GM12878 (cell line): ENCODE measurements at regions not wholly inside any gene's neighbourhood (a gene's known extent, or its start where the extent isn't known, plus 50 kb on each side); places are given as distances from the start of the nearest gene placed in this dataset.

ENCODE experiments used
- ATAC-seq: fragments of 200-7000 bp; cut with Tn5 transposase; 3 replicates; pipeline ENCODE4 v1.9.1; 2020; ENCODE audit warnings: mild to moderate bottlenecking, moderate library complexity
- BruUV-seq: library from RNA; stranded (reverse); fragments of 400-500 nt; replicated peaks from 2 replicates; lab custom pipeline; 2021; lab: Mats Ljungman, UMichigan
- CTCF ChIA-PET: fragments of 300-600 bp; sonication (Branson Sonifier 250); formaldehyde crosslinking; extraction: SDS; loops from one replicate; lab custom pipeline; 2021; ENCODE audit warnings: inconsistent platforms; lab: Yijun Ruan, JAX
- POLR2A ChIA-PET: fragments of 350-600 bp; formaldehyde crosslinking; extraction: SDS; loops from one replicate; lab custom pipeline; 2021; ENCODE audit warnings: inconsistent platforms; lab: Charles Lee
- RAD21 ChIA-PET: fragments of 300-600 bp; sonication (Branson Sonifier 250); formaldehyde crosslinking; loops from one replicate; lab custom pipeline; 2023; ENCODE audit warnings: antibody characterized with exemption; ENCODE audit not compliant: unreplicated experiment; lab: Charles Lee
- SMC1A ChIA-PET: fragments of 300-600 bp; sonication (Branson Sonifier 250); formaldehyde crosslinking; loops from one replicate; lab custom pipeline; 2023; ENCODE audit not compliant: unreplicated experiment, uncharacterized antibody; lab: Charles Lee
- DNase-seq: peaks from one replicate; pipeline ENCODE4 v3.0.0-alpha.2; 2011; ENCODE audit warnings: low read depth, low spot score
- FAIRE-seq: peaks from 3 replicates; lab custom pipeline; 2011; peaks lifted over from hg19 to GRCh38; lab: Jason Lieb, UNC
- H2AFZ ChIP-seq: 2 replicates; pipeline ENCODE4 v1.6.0; 2011; ENCODE audit warnings: low read depth, low read length, control low read depth; ENCODE audit not compliant: control insufficient read depth
- H3K27ac ChIP-seq: 2 replicates; pipeline ENCODE4 v1.5.1; 2011; ENCODE audit warnings: control low read depth; ENCODE audit not compliant: control insufficient read depth, insufficient read depth
- H3K27me3 ChIP-seq, 2 experiments: replicated peaks in 1 of 2; 2 replicates each; pipeline versions ENCODE4 v1.6.0 to v1.6.1; 2011; ENCODE audit warnings: low read length in 1 of 2; ENCODE audit not compliant: control insufficient read depth in 2 of 2, insufficient read depth in 2 of 2
- H3K36me3 ChIP-seq, 2 experiments: 2 replicates each; pipeline ENCODE4 v1.5.1; 2011; ENCODE audit warnings: low read length in 1 of 2; ENCODE audit not compliant: control insufficient read depth in 2 of 2, insufficient read depth in 2 of 2
- H3K4me1 ChIP-seq: 2 replicates; pipeline ENCODE4 v1.6.1; 2011; ENCODE audit warnings: mild to moderate bottlenecking, low read length, moderate library complexity, mixed read lengths; ENCODE audit not compliant: control insufficient read depth, insufficient read depth
- H3K4me2 ChIP-seq: 2 replicates; pipeline ENCODE4 v1.6.0; 2011; ENCODE audit warnings: control low read depth; ENCODE audit not compliant: control insufficient read depth, insufficient read depth
- H3K4me3 ChIP-seq: fragments of 200-600 bp; sonication (generic); 2 replicates; pipeline ENCODE4 v1.5.1; 2016
- H3K79me2 ChIP-seq: 2 replicates; pipeline ENCODE4 v1.6.0; 2011; ENCODE audit warnings: low read length; ENCODE audit not compliant: control insufficient read depth, insufficient read depth
- H3K9ac ChIP-seq: 2 replicates; pipeline ENCODE4 v1.8.0; 2011; ENCODE audit warnings: low read length, control low read depth, mixed read lengths; ENCODE audit not compliant: control insufficient read depth, insufficient read depth
- H3K9me3 ChIP-seq: replicated peaks from 3 replicates; pipeline ENCODE4 v1.5.1; 2011; ENCODE audit warnings: mild to moderate bottlenecking, low read length; ENCODE audit not compliant: control insufficient read depth, insufficient read depth
- H4K20me1 ChIP-seq: 2 replicates; pipeline ENCODE4 v1.6.0; 2011; ENCODE audit not compliant: control insufficient read depth, insufficient read depth
- BCL11A ChIP-seq: IDR thresholded peaks from 2 replicates; pipeline ENCODE4 v1.6.1; 2011; ENCODE audit warnings: low read depth, low read length
- BRCA1 ChIP-seq: IDR thresholded peaks from 2 replicates; pipeline ENCODE4 v1.6.1; 2011; ENCODE audit warnings: low read depth, low read length, improper control_type of control experiment
- CBX3 ChIP-seq: fragments of 200-600 bp; sonication (generic); IDR thresholded peaks from 2 replicates; pipeline ENCODE4 v1.6.1; 2016; ENCODE audit warnings: low read depth, borderline replicate concordance
- CHD1 ChIP-seq: IDR thresholded peaks from 2 replicates; pipeline ENCODE4 v1.6.1; 2012; ENCODE audit warnings: low read depth, low read length, improper control_type of control experiment
- EP300 ChIP-seq, 2 experiments: fragments of 150-350 bp in 1 of 2; IDR thresholded peaks; 2 replicates each; pipeline ENCODE4 v1.6.1; 2011 to 2012; ENCODE audit warnings: low read depth in 2 of 2, low read length in 2 of 2, borderline replicate concordance in 1 of 2, improper control_type of control experiment in 1 of 2, inconsistent platforms in 1 of 2; ENCODE audit not compliant: control insufficient read depth in 1 of 2
- EZH2 ChIP-seq: IDR thresholded peaks from 2 replicates; pipeline ENCODE4 v1.6.1; 2012; ENCODE audit warnings: low read depth, mild to moderate bottlenecking, control low read depth, inconsistent platforms, low read length, borderline replicate concordance; ENCODE audit not compliant: control insufficient read depth
- FOXM1 ChIP-seq: IDR thresholded peaks from 2 replicates; pipeline ENCODE4 v1.6.1; 2012; ENCODE audit warnings: low read depth, mild to moderate bottlenecking, inconsistent platforms, low read length, moderate library complexity
- MEF2A ChIP-seq: IDR thresholded peaks from 2 replicates; pipeline ENCODE4 v1.6.1; 2011; ENCODE audit warnings: low read depth, mild to moderate bottlenecking, low read length, moderate library complexity; ENCODE audit not compliant: insufficient read depth
- NFIC ChIP-seq: IDR thresholded peaks from 2 replicates; pipeline ENCODE4 v1.6.1; 2012; ENCODE audit warnings: low read depth, mild to moderate bottlenecking, inconsistent platforms, low read length, moderate library complexity
- NR2C1 ChIP-seq: fragments of 450-650 bp; IDR thresholded peaks from 2 replicates; pipeline ENCODE4 v1.6.1; 2017; ENCODE audit warnings: antibody characterized with exemption, mild to moderate bottlenecking, moderate library complexity
- PAX8 ChIP-seq: fragments of 450-650 bp; IDR thresholded peaks from 2 replicates; pipeline ENCODE4 v1.6.1; 2017; ENCODE audit warnings: mild to moderate bottlenecking, moderate library complexity
- PML ChIP-seq: IDR thresholded peaks from 2 replicates; pipeline ENCODE4 v1.6.1; 2012; ENCODE audit warnings: low read length, inconsistent platforms
- RCOR1 ChIP-seq: conservative IDR thresholded peaks from 2 replicates; pipeline ENCODE4 v1.6.1; 2012; ENCODE audit warnings: low read depth, low read length, improper control_type of control experiment
- SMARCA5 ChIP-seq: fragments of 450-650 bp; IDR thresholded peaks from 2 replicates; pipeline ENCODE4 v1.6.1; 2017; ENCODE audit warnings: mild to moderate bottlenecking
- SMC3 ChIP-seq: IDR thresholded peaks from 2 replicates; pipeline ENCODE4 v1.6.1; 2011; ENCODE audit warnings: low read length, improper control_type of control experiment, borderline replicate concordance
- TCF12 ChIP-seq: IDR thresholded peaks from 2 replicates; pipeline ENCODE4 v1.6.1; 2011; ENCODE audit warnings: low read depth, mild to moderate bottlenecking, low read length
- WGBS: methylation state at CpG from one replicate; pipeline ENCODE4 v1.1.6; 2016; ENCODE audit warnings: low lambda C conversion rate; ENCODE audit not compliant: insufficient replicate concordance, insufficient coverage; ENCODE audit errors: missing lambda C conversion rate; 5-methylcytosine and 5-hydroxymethylcytosine counted together
- in situ Hi-C: fragments of 300-500 bp; cut with MboI; formaldehyde crosslinking; loops from 9 replicates; pipeline ENCODE4 v1.14.3; 2018; ENCODE audit warnings: mixed read lengths
- intact Hi-C: fragments of 100-400 bp; cut with micrococcal nuclease; formaldehyde crosslinking; loops from one replicate; pipeline ENCODE4 v1.14.2; 2022; ENCODE audit not compliant: unreplicated experiment
- TF ChIP-seq, protein P1 (sequence below): IDR thresholded peaks from 2 replicates; pipeline ENCODE4 v1.6.1; 2011; ENCODE audit warnings: borderline replicate concordance, low read depth, mild to moderate bottlenecking, moderate library complexity, low read length; ENCODE audit not compliant: insufficient read depth, poor library complexity, severe bottlenecking
- TF ChIP-seq, protein P2 (sequence below): IDR thresholded peaks from 2 replicates; pipeline ENCODE4 v1.6.1; 2011; ENCODE audit warnings: low read depth, low read length, improper control_type of control experiment, borderline replicate concordance

DNA sequence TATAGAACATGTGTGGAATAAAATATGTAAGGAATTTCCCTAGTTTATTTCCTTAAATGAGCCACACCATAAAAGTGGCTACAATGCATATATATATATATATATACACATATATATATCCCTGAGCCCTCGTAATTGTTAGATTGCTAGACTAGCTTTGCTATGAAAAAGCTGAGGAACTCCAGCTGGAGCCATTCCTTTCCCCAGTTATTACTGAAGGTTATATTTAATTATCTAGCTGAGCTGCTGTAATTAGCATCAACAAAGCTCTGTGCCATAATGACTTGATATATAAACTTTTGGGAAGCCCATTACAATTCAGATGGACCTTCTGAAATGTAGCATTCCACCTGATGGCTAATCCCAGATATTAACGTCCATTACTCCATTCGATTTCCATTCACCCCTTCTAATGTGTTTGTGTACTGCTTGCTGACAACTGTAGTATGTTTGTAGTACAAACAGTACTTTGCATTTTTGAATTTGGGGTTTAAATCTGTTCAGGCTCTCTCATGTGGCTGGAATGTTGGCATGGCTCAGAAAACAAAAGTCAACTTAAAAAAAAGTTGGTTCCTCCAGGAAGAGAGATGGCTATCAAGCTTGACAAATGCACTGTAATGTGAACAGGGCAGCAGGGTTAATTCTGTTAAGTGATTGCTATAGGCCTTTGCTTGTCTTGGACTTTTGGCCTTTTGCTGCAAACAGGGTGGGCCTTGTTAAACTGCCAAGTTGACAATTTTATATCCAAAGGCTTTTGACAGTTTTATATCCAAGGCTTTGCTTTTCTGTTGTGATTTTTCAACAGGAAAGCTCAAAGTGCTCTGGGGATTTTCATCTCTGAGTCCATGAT, 170.0 kb downstream of the LTN1 start:
- BruUV-seq: no TSS peak
- no peaks in the 10 kb centered on the region for H3K27me3 ChIP-seq
- H4K20me1 ChIP-seq: no peaks in the 10 kb centered on the region
- RAD21 ChIA-PET: no interaction called here
- in situ Hi-C loops: no loop called here
- H3K4me1 ChIP-seq: no peaks in the 10 kb centered on the region
- H3K36me3 ChIP-seq: no peaks in the 10 kb centered on the region
- WGBS: 35% methylated on average over 3 of the region's 3 CpGs
- no peaks in the 10 kb centered on the region for H3K79me2 ChIP-seq
- no peak for TF ChIP-seq EZH2
- no peak for TF ChIP-seq CBX3
- TF ChIP-seq, protein P1, sequence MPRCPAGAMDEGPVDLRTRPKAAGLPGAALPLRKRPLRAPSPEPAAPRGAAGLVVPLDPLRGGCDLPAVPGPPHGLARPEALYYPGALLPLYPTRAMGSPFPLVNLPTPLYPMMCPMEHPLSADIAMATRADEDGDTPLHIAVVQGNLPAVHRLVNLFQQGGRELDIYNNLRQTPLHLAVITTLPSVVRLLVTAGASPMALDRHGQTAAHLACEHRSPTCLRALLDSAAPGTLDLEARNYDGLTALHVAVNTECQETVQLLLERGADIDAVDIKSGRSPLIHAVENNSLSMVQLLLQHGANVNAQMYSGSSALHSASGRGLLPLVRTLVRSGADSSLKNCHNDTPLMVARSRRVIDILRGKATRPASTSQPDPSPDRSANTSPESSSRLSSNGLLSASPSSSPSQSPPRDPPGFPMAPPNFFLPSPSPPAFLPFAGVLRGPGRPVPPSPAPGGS: no peak
- no peak for TF ChIP-seq NR2C1
- TF ChIP-seq, protein P2, sequence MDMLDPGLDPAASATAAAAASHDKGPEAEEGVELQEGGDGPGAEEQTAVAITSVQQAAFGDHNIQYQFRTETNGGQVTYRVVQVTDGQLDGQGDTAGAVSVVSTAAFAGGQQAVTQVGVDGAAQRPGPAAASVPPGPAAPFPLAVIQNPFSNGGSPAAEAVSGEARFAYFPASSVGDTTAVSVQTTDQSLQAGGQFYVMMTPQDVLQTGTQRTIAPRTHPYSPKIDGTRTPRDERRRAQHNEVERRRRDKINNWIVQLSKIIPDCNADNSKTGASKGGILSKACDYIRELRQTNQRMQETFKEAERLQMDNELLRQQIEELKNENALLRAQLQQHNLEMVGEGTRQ: no peak
- no peak for TF ChIP-seq FOXM1
- TF ChIP-seq NFIC: no peak
- no peak for TF ChIP-seq BRCA1
- no peak for TF ChIP-seq RCOR1
- no peak for TF ChIP-seq BCL11A
- TF ChIP-seq MEF2A: no peak
- TF ChIP-seq EP300 (IDR thresholded peaks at IDR 0.05; ENCODE audit: borderline replicate concordance in 1 of 2, control insufficient read depth in 1 of 2, low read depth in 2 of 2, low read length in 2 of 2): no peak
- no peak for TF ChIP-seq CHD1
- no peak for TF ChIP-seq SMARCA5
- TF ChIP-seq PML: no peak
- TF ChIP-seq PAX8: no peak
- TF ChIP-seq TCF12: no peak
- TF ChIP-seq SMC3: no peak
- POLR2A ChIA-PET: no interaction called here
- H3K4me2 ChIP-seq: no peak overlapping the region
- no peaks in the 10 kb centered on the region for H3K9me3 ChIP-seq
- H3K9ac ChIP-seq: no peak overlapping the region
- SMC1A ChIA-PET: no interaction called here
- intact Hi-C loops: no loop called here
- H2AFZ ChIP-seq: no peak overlapping the region
- CTCF ChIA-PET: no interaction called here
- FAIRE-seq (no peak), ATAC-seq (no peak), DNase-seq (no peak)
- no peak overlapping the region for H3K27ac ChIP-seq
- H3K4me3 ChIP-seq: no peak overlapping the region
